MCF 10A (cell line): ENCODE measurements at regions not wholly inside any gene's neighbourhood (a gene's known extent, or its start where the extent isn't known, plus 50 kb on each side); places are given as distances from the start of the nearest gene placed in this dataset.

Source experiments
- BruUV-seq: library from RNA; stranded (reverse); fragments of 400-500 nt; replicated peaks from 2 replicates; lab custom pipeline; 2021; lab: Mats Ljungman, UMichigan
- CTCF ChIA-PET: fragments of 300-600 bp; sonication (Branson Sonifier 250); formaldehyde crosslinking; extraction: SDS; loops from one replicate; lab custom pipeline; 2021; ENCODE audit warnings: antibody characterized with exemption, inconsistent platforms; lab: Yijun Ruan, JAX
- POLR2A ChIA-PET: fragments of 300-600, 350-650 bp; sonication (Branson Sonifier 250); formaldehyde crosslinking; extraction: SDS; loops from one replicate; lab custom pipeline; 2020; ENCODE audit warnings: antibody characterized with exemption, inconsistent platforms; lab: Yijun Ruan, JAX
- DNase-seq: peaks from one replicate; pipeline ENCODE4 v3.0.0-alpha.2; 2018; ENCODE audit not compliant: unreplicated experiment
- H3K27ac Mint-ChIP-seq: one replicate; pipeline ENCODE4 v1.8.0; 2022; ENCODE audit warnings: mild to moderate bottlenecking, low read depth, mixed read lengths; ENCODE audit not compliant: unreplicated experiment
- H3K27me3 Mint-ChIP-seq: one replicate; pipeline ENCODE4 v1.8.0; 2022; ENCODE audit warnings: mixed read lengths; ENCODE audit not compliant: insufficient read depth, unreplicated experiment
- H3K36me3 Mint-ChIP-seq: one replicate; pipeline ENCODE4 v1.8.0; 2022; ENCODE audit warnings: mild to moderate bottlenecking, moderate library complexity, mixed read lengths; ENCODE audit not compliant: insufficient read depth, unreplicated experiment
- H3K4me1 Mint-ChIP-seq: one replicate; pipeline ENCODE4 v1.8.0; 2022; ENCODE audit warnings: mixed read lengths; ENCODE audit not compliant: insufficient read depth, unreplicated experiment
- H3K4me3 Mint-ChIP-seq: one replicate; pipeline ENCODE4 v1.8.0; 2022; ENCODE audit warnings: mild to moderate bottlenecking, moderate library complexity, mixed read lengths; ENCODE audit not compliant: unreplicated experiment
- H3K9me3 Mint-ChIP-seq: one replicate; pipeline ENCODE4 v1.8.0; 2022; ENCODE audit warnings: mixed read lengths; ENCODE audit not compliant: unreplicated experiment
- intact Hi-C: fragments of 100-400 bp; cut with micrococcal nuclease; formaldehyde crosslinking; loops from 2 replicates; pipeline ENCODE4 v1.14.1; 2022
- TF ChIP-seq, protein P1 (sequence below): fragments of 200-600 bp; IDR thresholded peaks from one replicate; pipeline ENCODE4 v1.8.0; 2022; ENCODE audit warnings: antibody characterized with exemption, mild to moderate bottlenecking; ENCODE audit not compliant: unreplicated experiment

DNA sequence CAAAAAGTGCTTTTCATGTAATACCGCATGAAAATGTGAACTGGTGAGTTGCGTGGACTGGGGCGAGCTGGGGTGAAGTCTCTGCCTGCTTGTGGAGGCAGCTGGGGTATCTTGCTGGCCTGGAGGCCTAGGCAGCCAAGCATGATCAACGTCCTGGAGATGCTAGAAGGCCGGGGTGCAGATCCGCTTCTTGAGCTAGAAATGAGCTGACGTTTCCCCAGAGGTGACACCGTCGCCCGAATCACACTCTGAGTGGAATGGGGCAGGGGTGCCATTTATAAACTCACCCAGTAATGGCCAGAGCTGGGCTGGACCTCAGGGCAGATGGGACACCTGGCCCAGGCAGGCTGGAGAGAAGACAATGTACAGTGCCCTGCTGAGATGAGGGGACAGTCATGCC lies 1513.0 kb downstream of the TBC1D22A start:
- Mint-ChIP-seq H3K27me3 (no peaks in the 10 kb centered on the region), H3K4me3 (no peak overlapping the region), H3K4me1 (no peaks in the 10 kb centered on the region), H3K36me3 (no peaks in the 10 kb centered on the region), H3K27ac (no peak overlapping the region), H3K9me3 (peaks cover 50% of the 10 kb centered on the region)
- no peak for DNase-seq
- ChIA-PET CTCF (interaction anchor here (0.6 kb wide), 1 partner anchor 15 kb away, joined by 3 read pairs; no protein-coding TSS in a partner anchor), POLR2A (no interaction called here)
- TF ChIP-seq, protein P1, sequence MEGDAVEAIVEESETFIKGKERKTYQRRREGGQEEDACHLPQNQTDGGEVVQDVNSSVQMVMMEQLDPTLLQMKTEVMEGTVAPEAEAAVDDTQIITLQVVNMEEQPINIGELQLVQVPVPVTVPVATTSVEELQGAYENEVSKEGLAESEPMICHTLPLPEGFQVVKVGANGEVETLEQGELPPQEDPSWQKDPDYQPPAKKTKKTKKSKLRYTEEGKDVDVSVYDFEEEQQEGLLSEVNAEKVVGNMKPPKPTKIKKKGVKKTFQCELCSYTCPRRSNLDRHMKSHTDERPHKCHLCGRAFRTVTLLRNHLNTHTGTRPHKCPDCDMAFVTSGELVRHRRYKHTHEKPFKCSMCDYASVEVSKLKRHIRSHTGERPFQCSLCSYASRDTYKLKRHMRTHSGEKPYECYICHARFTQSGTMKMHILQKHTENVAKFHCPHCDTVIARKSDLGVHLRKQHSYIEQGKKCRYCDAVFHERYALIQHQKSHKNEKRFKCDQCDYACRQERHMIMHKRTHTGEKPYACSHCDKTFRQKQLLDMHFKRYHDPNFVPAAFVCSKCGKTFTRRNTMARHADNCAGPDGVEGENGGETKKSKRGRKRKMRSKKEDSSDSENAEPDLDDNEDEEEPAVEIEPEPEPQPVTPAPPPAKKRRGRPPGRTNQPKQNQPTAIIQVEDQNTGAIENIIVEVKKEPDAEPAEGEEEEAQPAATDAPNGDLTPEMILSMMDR: no peak
- no TSS peak for BruUV-seq
- intact Hi-C loops: no loop called here

DNA sequence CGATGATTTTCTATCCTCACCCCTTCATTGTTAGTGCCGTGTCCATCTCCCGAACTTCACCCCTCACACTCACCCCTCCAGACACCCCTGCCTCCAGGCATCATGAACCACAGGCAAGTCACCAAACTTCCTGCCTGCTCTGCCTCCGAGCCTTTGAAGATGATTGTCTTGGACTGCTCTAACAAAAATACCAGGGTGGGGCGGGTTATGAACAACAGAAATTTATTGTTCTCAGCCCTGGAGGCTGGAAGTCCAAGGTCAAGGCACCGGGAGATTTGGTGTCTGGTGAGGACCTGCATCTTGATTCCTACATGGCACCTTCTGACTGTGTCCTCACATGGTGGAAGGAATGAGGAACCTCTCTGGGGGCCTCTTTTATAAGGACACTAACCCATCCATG lies 1508.3 kb downstream of the TBC1D22A start:
- ChIA-PET POLR2A (no interaction called here), CTCF (no interaction called here)
- intact Hi-C loops: no loop called here
- no peak overlapping the region for H3K27ac Mint-ChIP-seq
- no peaks in the 10 kb centered on the region for H3K4me1 Mint-ChIP-seq
- no peak overlapping the region for H3K4me3 Mint-ChIP-seq
- H3K36me3 Mint-ChIP-seq: no peaks in the 10 kb centered on the region
- BruUV-seq: no TSS peak
- no peaks in the 10 kb centered on the region for H3K27me3 Mint-ChIP-seq
- H3K9me3 Mint-ChIP-seq: peaks cover 48% of the 10 kb centered on the region
- no peak for DNase-seq
- TF ChIP-seq, protein P1: no peak

DNA sequence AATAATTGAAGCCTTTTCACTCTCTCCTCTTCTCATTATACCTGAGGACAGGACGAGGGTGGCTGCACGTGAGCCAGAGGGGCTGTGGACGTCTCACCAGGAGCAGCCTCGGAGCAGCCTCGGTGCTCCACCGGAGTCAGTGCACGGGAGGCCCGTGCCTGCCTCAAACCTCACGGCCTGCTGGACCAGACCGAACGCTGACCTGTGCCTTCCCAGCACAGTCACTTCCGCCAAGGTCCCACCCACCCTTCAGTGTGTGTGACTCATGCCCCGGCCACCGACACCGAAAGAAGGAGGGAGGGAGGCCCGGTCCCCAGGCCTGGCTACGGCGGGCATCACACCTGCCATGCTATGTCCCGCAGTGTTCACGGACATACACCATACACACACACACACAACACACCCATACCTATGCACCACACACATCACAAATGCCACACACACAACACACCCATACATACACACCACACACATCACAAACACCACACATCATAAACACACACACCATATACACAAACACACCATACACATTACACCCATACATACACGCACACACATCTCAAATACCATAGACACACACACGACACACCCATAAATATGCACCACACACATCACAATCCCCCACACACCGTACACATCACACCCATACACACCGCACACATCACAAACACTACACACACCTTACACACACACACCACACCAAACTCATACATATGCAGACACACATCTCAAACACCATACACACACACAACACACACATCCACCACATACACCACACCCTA lies 1506.5 kb downstream of the TBC1D22A start:
- H3K27me3 Mint-ChIP-seq: no peaks in the 10 kb centered on the region
- intact Hi-C loops: no loop called here
- no peak for DNase-seq
- TF ChIP-seq, protein P1: no peak
- no peaks in the 10 kb centered on the region for H3K4me1 Mint-ChIP-seq
- H3K9me3 Mint-ChIP-seq: peaks cover 40% of the 10 kb centered on the region
- H3K27ac Mint-ChIP-seq: no peak overlapping the region
- ChIA-PET CTCF (no interaction called here), POLR2A (no interaction called here)
- BruUV-seq: no TSS peak
- no peaks in the 10 kb centered on the region for H3K36me3 Mint-ChIP-seq
- H3K4me3 Mint-ChIP-seq: no peak overlapping the region

DNA sequence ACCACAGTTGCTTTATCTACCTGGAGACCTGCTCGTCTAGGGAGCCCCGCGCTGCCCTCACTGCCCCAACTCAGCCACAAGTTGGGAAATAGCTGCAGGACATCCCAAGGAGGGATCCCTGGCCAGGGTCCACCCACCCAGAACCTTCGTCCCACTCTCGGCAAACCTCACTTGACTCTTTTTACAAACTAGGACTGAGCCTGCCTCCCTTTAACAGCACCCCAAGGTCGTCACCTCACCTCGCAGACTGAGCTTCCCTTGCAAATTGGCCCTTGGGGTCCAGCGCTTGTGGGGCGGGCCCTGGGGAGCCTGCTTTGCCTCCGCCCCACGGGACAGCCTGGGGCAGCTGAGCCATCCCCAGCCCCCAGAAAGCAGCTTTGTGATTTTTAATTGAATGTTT lies 1505.8 kb downstream of the TBC1D22A start:
- DNase-seq: no peak
- Mint-ChIP-seq H3K4me1 (no peaks in the 10 kb centered on the region), H3K27me3 (no peaks in the 10 kb centered on the region), H3K27ac (no peak overlapping the region), H3K36me3 (no peaks in the 10 kb centered on the region), H3K4me3 (no peak overlapping the region), H3K9me3 (peaks cover 36% of the 10 kb centered on the region)
- POLR2A ChIA-PET: no interaction called here
- BruUV-seq: no TSS peak
- intact Hi-C loops: no loop called here
- CTCF ChIA-PET: no interaction called here
- TF ChIP-seq, protein P1: no peak
